Hepatocyte (in vitro differentiated cells): ENCODE measurements at regions not wholly inside any gene's neighbourhood (a gene's known extent, or its start where the extent isn't known, plus 50 kb on each side); places are given as distances from the start of the nearest gene placed in this dataset.

ENCODE experiments used
- DNase-seq: peaks from one replicate; pipeline ENCODE4 v3.0.0-alpha.2; 2016; ENCODE audit warnings: low spot score
- H2AFZ ChIP-seq: fragments of 200-600 bp; sonication (generic); 2 replicates; pipeline ENCODE4 v1.6.0; 2016; ENCODE audit warnings: antibody characterized with exemption, mild to moderate bottlenecking
- H3K27ac ChIP-seq: fragments of 200-600 bp; sonication (generic); 2 replicates; pipeline ENCODE4 v1.5.1; 2016; ENCODE audit warnings: mild to moderate bottlenecking
- H3K27me3 ChIP-seq: fragments of 200-600 bp; sonication (generic); 2 replicates; pipeline ENCODE4 v1.6.1; 2016
- H3K36me3 ChIP-seq: fragments of 200-600 bp; sonication (generic); replicated peaks from 2 replicates; pipeline ENCODE4 v1.5.1; 2016; ENCODE audit warnings: low read depth; ENCODE audit not compliant: insufficient read depth
- H3K4me1 ChIP-seq: fragments of 200-600 bp; sonication (generic); 2 replicates; pipeline ENCODE4 v1.5.1; 2016; ENCODE audit warnings: mild to moderate bottlenecking, moderate library complexity; ENCODE audit not compliant: insufficient read depth
- H3K4me2 ChIP-seq: fragments of 200-600 bp; sonication (generic); 2 replicates; pipeline ENCODE4 v1.6.0; 2016
- H3K4me3 ChIP-seq: fragments of 200-600 bp; sonication (generic); 2 replicates; pipeline ENCODE4 v1.5.1; 2016; ENCODE audit warnings: mild to moderate bottlenecking
- H3K79me2 ChIP-seq: fragments of 200-600 bp; sonication (generic); 2 replicates; pipeline ENCODE4 v1.6.0; 2017; ENCODE audit warnings: mild to moderate bottlenecking
- H3K9me2 ChIP-seq: fragments of 200-600 bp; sonication (generic); replicated peaks from 2 replicates; pipeline ENCODE4 v1.6.0; 2017; ENCODE audit warnings: mild to moderate bottlenecking; ENCODE audit not compliant: insufficient read depth
- H3K9me3 ChIP-seq: fragments of 200-600 bp; sonication (generic); 2 replicates; pipeline ENCODE4 v1.5.1; 2016; ENCODE audit warnings: low read depth, mild to moderate bottlenecking
- H4K20me1 ChIP-seq: fragments of 200-600 bp; sonication (generic); 2 replicates; pipeline ENCODE4 v1.6.0; 2016; ENCODE audit warnings: mild to moderate bottlenecking; ENCODE audit not compliant: insufficient read depth, poor library complexity, severe bottlenecking
- CTCF ChIP-seq: fragments of 200-600 bp; sonication (generic); IDR thresholded peaks from 2 replicates; pipeline ENCODE4 v1.5.1; 2016; ENCODE audit warnings: antibody characterized with exemption, mild to moderate bottlenecking; ENCODE audit not compliant: poor library complexity
- EZH2 ChIP-seq: fragments of 200-600 bp; sonication (generic); IDR thresholded peaks from 2 replicates; pipeline ENCODE4 v1.6.1; 2016; ENCODE audit warnings: antibody characterized with exemption, mild to moderate bottlenecking, borderline replicate concordance
- EZH2phosphoT487 ChIP-seq: fragments of 200-600 bp; sonication (generic); IDR thresholded peaks from one replicate; pipeline ENCODE4 v1.6.1; 2018; ENCODE audit warnings: antibody characterized with exemption, mild to moderate bottlenecking, low read depth, moderate library complexity; ENCODE audit not compliant: unreplicated experiment, severe bottlenecking
- WGBS: methylation state at CpG from one replicate; pipeline ENCODE4 v1.1.6; 2016; ENCODE audit warnings: low lambda C conversion rate; ENCODE audit errors: missing lambda C conversion rate; 5-methylcytosine and 5-hydroxymethylcytosine counted together

GRCh38 chr5:20114526-20114925 is 126.5 kb upstream of the CDH18 start:
- Histone ChIP-seq H3K36me3 (no peaks in the 10 kb centered on the region), H3K9me3 (no peaks in the 10 kb centered on the region), H3K4me2 (no peak overlapping the region), H3K27me3 (no peaks in the 10 kb centered on the region), H4K20me1 (no peaks in the 10 kb centered on the region), H3K4me3 (no peak overlapping the region), H2AFZ (no peak overlapping the region), H3K9me2 (no peaks in the 10 kb centered on the region), H3K27ac (no peak overlapping the region), H3K4me1 (no peaks in the 10 kb centered on the region), H3K79me2 (no peaks in the 10 kb centered on the region)
- TF ChIP-seq EZH2 (no peak), CTCF (no peak), EZH2phosphoT487 (no peak)
- DNase-seq = no peak
- 77% methylated on average over 1 of the region's 1 CpG for WGBS

GRCh38 chr5:20113931-20114330 is 125.9 kb upstream of the CDH18 start:
- TF ChIP-seq EZH2 = no peak
- no peak for TF ChIP-seq EZH2phosphoT487
- no peak for TF ChIP-seq CTCF
- Histone ChIP-seq H3K4me2 (no peak overlapping the region), H3K4me3 (no peak overlapping the region), H3K36me3 (no peaks in the 10 kb centered on the region), H3K9me3 (no peaks in the 10 kb centered on the region), H4K20me1 (no peaks in the 10 kb centered on the region), H3K27ac (no peak overlapping the region), H3K4me1 (no peaks in the 10 kb centered on the region), H3K27me3 (no peaks in the 10 kb centered on the region), H3K79me2 (no peaks in the 10 kb centered on the region), H3K9me2 (no peaks in the 10 kb centered on the region), H2AFZ (no peak overlapping the region)
- no peak for DNase-seq
- 93% methylated on average over 4 of the region's 4 CpGs for WGBS

GRCh38 chr5:20113031-20113715 is 125.2 kb upstream of the CDH18 start:
- whole genome bisulfite sequencing = 63% methylated on average over 2 of the region's 2 CpGs
- H3K27ac ChIP-seq = no peak overlapping the region
- H2AFZ ChIP-seq = no peak overlapping the region
- H3K4me2 ChIP-seq = no peak overlapping the region
- no peak overlapping the region for H3K4me3 ChIP-seq
- H3K4me1 ChIP-seq = no peaks in the 10 kb centered on the region
- no peaks in the 10 kb centered on the region for H3K9me3 ChIP-seq
- no peaks in the 10 kb centered on the region for H3K36me3 ChIP-seq
- H4K20me1 ChIP-seq = no peaks in the 10 kb centered on the region
- no peaks in the 10 kb centered on the region for H3K27me3 ChIP-seq
- DNase-seq = no peak
- H3K9me2 ChIP-seq = no peaks in the 10 kb centered on the region
- TF ChIP-seq EZH2phosphoT487 (no peak), EZH2 (no peak), CTCF (no peak)
- no peaks in the 10 kb centered on the region for H3K79me2 ChIP-seq
